GM23248 (cell line): ENCODE measurements at regions not wholly inside any gene's neighbourhood (a gene's known extent, or its start where the extent isn't known, plus 50 kb on each side); places are given as distances from the start of the nearest gene placed in this dataset.
"Not testable (repeated sequence)": the region's sequence is repeated elsewhere in the genome, so short reads cannot be mapped to it uniquely, and the experiment has no call there.

ENCODE experiments used
- DNase-seq: peaks from one replicate; pipeline ENCODE4 v3.0.0-alpha.2; 2015
- H2AFZ ChIP-seq: fragments of 200-600 bp; sonication (generic); 2 replicates; pipeline ENCODE4 v1.6.1; 2016; ENCODE audit warnings: antibody characterized with exemption
- H3F3A ChIP-seq: fragments of 200-600 bp; sonication (generic); 2 replicates; pipeline ENCODE4 v1.6.1; 2016; ENCODE audit warnings: mild to moderate bottlenecking, antibody characterized with exemption, mixed run types; ENCODE audit not compliant: insufficient read depth
- H3K27ac ChIP-seq: fragments of 200-600 bp; sonication (generic); 2 replicates; pipeline ENCODE4 v1.5.1; 2016; ENCODE audit warnings: mild to moderate bottlenecking
- H3K27me3 ChIP-seq: fragments of 200-600 bp; sonication (generic); replicated peaks from 2 replicates; pipeline ENCODE4 v1.6.1; 2016; ENCODE audit warnings: mild to moderate bottlenecking; ENCODE audit not compliant: insufficient read depth
- H3K36me3 ChIP-seq: fragments of 200-600 bp; sonication (generic); 2 replicates; pipeline ENCODE4 v1.6.1; 2016; ENCODE audit warnings: low read depth, mild to moderate bottlenecking
- H3K4me1 ChIP-seq: fragments of 200-600 bp; sonication (generic); 2 replicates; pipeline ENCODE4 v1.6.1; 2016; ENCODE audit warnings: mild to moderate bottlenecking; ENCODE audit not compliant: insufficient read depth
- H3K4me2 ChIP-seq: fragments of 200-600 bp; sonication (generic); one replicate; pipeline ENCODE4 v1.6.1; 2016; ENCODE audit warnings: mild to moderate bottlenecking; ENCODE audit not compliant: unreplicated experiment
- H3K4me3 ChIP-seq: fragments of 200-600 bp; sonication (generic); 2 replicates; pipeline ENCODE4 v1.5.1; 2016; ENCODE audit warnings: mild to moderate bottlenecking
- H3K79me2 ChIP-seq: fragments of 200-600 bp; sonication (generic); 2 replicates; pipeline ENCODE4 v1.6.1; 2016; ENCODE audit warnings: mild to moderate bottlenecking; ENCODE audit not compliant: insufficient read depth
- H3K9ac ChIP-seq: fragments of 200-600 bp; sonication (generic); 2 replicates; pipeline ENCODE4 v1.6.1; 2016; ENCODE audit warnings: mild to moderate bottlenecking
- H3K9me2 ChIP-seq: fragments of 200-600 bp; sonication (generic); 2 replicates; pipeline ENCODE4 v1.6.1; 2016; ENCODE audit warnings: mixed run types, mild to moderate bottlenecking, moderate library complexity; ENCODE audit not compliant: insufficient read depth
- H3K9me3 ChIP-seq: fragments of 200-600 bp; sonication (generic); one replicate; pipeline ENCODE4 v1.6.1; 2017; ENCODE audit warnings: low read depth
- H4K20me1 ChIP-seq: fragments of 200-600 bp; sonication (generic); 2 replicates; pipeline ENCODE4 v1.6.0; 2016; ENCODE audit not compliant: insufficient read depth
- EZH2 ChIP-seq: fragments of 200-600 bp; sonication (generic); IDR thresholded peaks from 2 replicates; pipeline ENCODE4 v1.6.1; 2018; ENCODE audit warnings: antibody characterized with exemption, mild to moderate bottlenecking; ENCODE audit not compliant: insufficient read depth, poor library complexity, severe bottlenecking
- EZH2phosphoT487 ChIP-seq: fragments of 200-600 bp; sonication (generic); IDR thresholded peaks from 2 replicates; pipeline ENCODE4 v1.6.1; 2018; ENCODE audit warnings: antibody characterized with exemption, moderate library complexity, mild to moderate bottlenecking, low read depth; ENCODE audit not compliant: insufficient read depth
- WGBS, 2 experiments: methylation state at CpG; one replicate each; pipeline ENCODE4 v1.1.6; 2015 to 2017; ENCODE audit warnings: low lambda C conversion rate in 2 of 2, low coverage in 1 of 2; ENCODE audit errors: missing lambda C conversion rate in 2 of 2; 5-methylcytosine and 5-hydroxymethylcytosine counted together
- in situ Hi-C: fragments of 300-500 bp; cut with MboI; formaldehyde crosslinking; loops from 2 replicates; pipeline ENCODE4 v1.15.0; 2020

GRCh38 chr5:25552871-25553481 lies 908.2 kb upstream of the CDH10 start:
- Histone ChIP-seq H3K9me2 (no peaks in the 10 kb centered on the region), H3K4me3 (no peak overlapping the region), H2AFZ (no peak overlapping the region), H4K20me1 (no peaks in the 10 kb centered on the region), H3K9me3 (no peaks in the 10 kb centered on the region), H3K36me3 (no peaks in the 10 kb centered on the region), H3K79me2 (no peaks in the 10 kb centered on the region), H3K4me2 (no peak overlapping the region), H3K27ac (no peak overlapping the region), H3K27me3 (no peaks in the 10 kb centered on the region), H3F3A (no peaks in the 10 kb centered on the region), H3K9ac (no peak overlapping the region), H3K4me1 (no peaks in the 10 kb centered on the region)
- WGBS, 2 experiments = 45 to 46% methylated on average over 2 of the region's 2 CpGs
- TF ChIP-seq EZH2 (no peak), EZH2phosphoT487 (no peak)
- DNase-seq = no peak
- in situ Hi-C loops = no loop called here

GRCh38 chr5:25550793-25551192 lies 906.0 kb upstream of the CDH10 start:
- Histone ChIP-seq H3F3A (no peaks in the 10 kb centered on the region), H3K9ac (no peak overlapping the region), H3K9me3 (no peaks in the 10 kb centered on the region), H3K27me3 (no peaks in the 10 kb centered on the region), H3K4me2 (no peak overlapping the region), H3K79me2 (no peaks in the 10 kb centered on the region), H3K4me1 (no peaks in the 10 kb centered on the region), H2AFZ (no peak overlapping the region), H3K36me3 (no peaks in the 10 kb centered on the region), H3K27ac (no peak overlapping the region), H3K4me3 (no peak overlapping the region), H3K9me2 (no peaks in the 10 kb centered on the region), H4K20me1 (no peaks in the 10 kb centered on the region)
- in situ Hi-C loops = no loop called here
- TF ChIP-seq EZH2 = no peak
- no peak for TF ChIP-seq EZH2phosphoT487
- DNase-seq = no peak

- Histone ChIP-seq H3K4me3 (no peak overlapping the region), H3K36me3 (no peaks in the 10 kb centered on the region), H3K9me2 (no peaks in the 10 kb centered on the region), H3K4me2 (no peak overlapping the region), H3K27me3 (no peaks in the 10 kb centered on the region), H3K4me1 (no peaks in the 10 kb centered on the region), H3K79me2 (no peaks in the 10 kb centered on the region), H3K9me3 (peaks cover 4% of the 10 kb centered on the region), H3K9ac (no peak overlapping the region), H3F3A (no peaks in the 10 kb centered on the region), H2AFZ (no peak overlapping the region), H4K20me1 (no peaks in the 10 kb centered on the region), H3K27ac (no peak overlapping the region)
- peak; percentile 5 for DNase-seq
- WGBS, 2 experiments = 1 to 2% methylated on average over 6 of the region's 6 CpGs
- in situ Hi-C loops = no loop called here
- TF ChIP-seq EZH2phosphoT487 (no peak), EZH2 (no peak)
Measured at GRCh38 chr5:25544652-25545249, 900.0 kb upstream of the CDH10 start.

GRCh38 chr5:25540628-25541027 lies 895.9 kb upstream of the CDH10 start:
- H3K4me3 ChIP-seq = no peak overlapping the region
- in situ Hi-C loops = no loop called here
- no peak overlapping the region for H3K4me2 ChIP-seq
- no peaks in the 10 kb centered on the region for H3F3A ChIP-seq
- no peaks in the 10 kb centered on the region for H3K79me2 ChIP-seq
- no peak overlapping the region for H2AFZ ChIP-seq
- no peaks in the 10 kb centered on the region for H4K20me1 ChIP-seq
- H3K4me1 ChIP-seq = no peaks in the 10 kb centered on the region
- no peak for DNase-seq
- 36 to 45% methylated on average over 2 of the region's 2 CpGs for WGBS, 2 experiments
- peaks cover 4% of the 10 kb centered on the region for H3K9me3 ChIP-seq
- H3K27ac ChIP-seq = no peak overlapping the region
- no peaks in the 10 kb centered on the region for H3K9me2 ChIP-seq
- no peaks in the 10 kb centered on the region for H3K27me3 ChIP-seq
- TF ChIP-seq EZH2phosphoT487 = no peak
- no peak for TF ChIP-seq EZH2
- no peaks in the 10 kb centered on the region for H3K36me3 ChIP-seq
- H3K9ac ChIP-seq = no peak overlapping the region

- in situ Hi-C loops = no loop called here
- no peak overlapping the region for H3K27ac ChIP-seq
- no peak overlapping the region for H2AFZ ChIP-seq
- H3K4me3 ChIP-seq = no peak overlapping the region
- TF ChIP-seq EZH2phosphoT487 (no peak), EZH2 (no peak)
- WGBS, 2 experiments = 3 to 5% methylated on average over 2 of the region's 2 CpGs
- no peaks in the 10 kb centered on the region for H3K4me1 ChIP-seq
- no peaks in the 10 kb centered on the region for H3F3A ChIP-seq
- no peaks in the 10 kb centered on the region for H4K20me1 ChIP-seq
- no peak overlapping the region for H3K4me2 ChIP-seq
- H3K9me3 ChIP-seq = peaks cover 4% of the 10 kb centered on the region
- H3K27me3 ChIP-seq = no peaks in the 10 kb centered on the region
- H3K79me2 ChIP-seq = no peaks in the 10 kb centered on the region
- no peaks in the 10 kb centered on the region for H3K9me2 ChIP-seq
- no peak for DNase-seq
- no peaks in the 10 kb centered on the region for H3K36me3 ChIP-seq
- no peak overlapping the region for H3K9ac ChIP-seq
Measured at GRCh38 chr5:25539536-25539935, 894.8 kb upstream of the CDH10 start.

- in situ Hi-C loops, H3K79me2 ChIP-seq, H3K36me3 ChIP-seq: not testable (repeated sequence)
Measured at GRCh38 chr5:25536461-25536860, 891.7 kb upstream of the CDH10 start.

More at GRCh38 chr5:25536461-25536860, 891.7 kb upstream of the CDH10 start:
- not testable (repeated sequence) for H3K27ac ChIP-seq, H3K9me3 ChIP-seq, DNase-seq, H3K4me1 ChIP-seq, H4K20me1 ChIP-seq, H3K4me3 ChIP-seq, H3F3A ChIP-seq, H2AFZ ChIP-seq, H3K27me3 ChIP-seq, H3K9ac ChIP-seq, H3K9me2 ChIP-seq, H3K4me2 ChIP-seq
- WGBS, 2 experiments = 15 to 20% methylated on average over 6 of the region's 6 CpGs
